ENCODE measurements at regions not wholly inside any gene's neighbourhood (a gene's known extent, or its start where the extent isn't known, plus 50 kb on each side); places are given as distances from the start of the nearest gene placed in this dataset.

DNA sequence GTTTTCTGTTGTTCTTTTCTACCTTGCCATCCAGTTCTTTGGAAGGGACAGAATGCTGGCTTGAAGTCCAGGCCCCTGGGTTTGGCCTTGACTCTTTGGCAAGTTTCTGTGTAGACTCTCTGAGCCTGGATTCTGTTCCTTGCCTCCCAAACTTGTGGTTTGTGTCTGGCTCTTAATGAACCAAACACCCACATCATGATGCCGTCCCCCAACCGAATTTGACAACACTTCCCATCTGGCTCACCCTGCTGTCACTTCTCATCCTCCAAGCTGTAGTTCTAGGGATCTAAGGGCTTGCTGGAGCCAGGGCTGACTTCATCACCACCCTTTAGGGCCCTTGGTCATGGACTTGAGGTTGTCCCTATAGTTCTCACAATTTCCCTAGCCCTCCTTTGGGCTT is 68.9 kb upstream of the CELF4 start:
- TF ChIP-seq, protein P1, sequence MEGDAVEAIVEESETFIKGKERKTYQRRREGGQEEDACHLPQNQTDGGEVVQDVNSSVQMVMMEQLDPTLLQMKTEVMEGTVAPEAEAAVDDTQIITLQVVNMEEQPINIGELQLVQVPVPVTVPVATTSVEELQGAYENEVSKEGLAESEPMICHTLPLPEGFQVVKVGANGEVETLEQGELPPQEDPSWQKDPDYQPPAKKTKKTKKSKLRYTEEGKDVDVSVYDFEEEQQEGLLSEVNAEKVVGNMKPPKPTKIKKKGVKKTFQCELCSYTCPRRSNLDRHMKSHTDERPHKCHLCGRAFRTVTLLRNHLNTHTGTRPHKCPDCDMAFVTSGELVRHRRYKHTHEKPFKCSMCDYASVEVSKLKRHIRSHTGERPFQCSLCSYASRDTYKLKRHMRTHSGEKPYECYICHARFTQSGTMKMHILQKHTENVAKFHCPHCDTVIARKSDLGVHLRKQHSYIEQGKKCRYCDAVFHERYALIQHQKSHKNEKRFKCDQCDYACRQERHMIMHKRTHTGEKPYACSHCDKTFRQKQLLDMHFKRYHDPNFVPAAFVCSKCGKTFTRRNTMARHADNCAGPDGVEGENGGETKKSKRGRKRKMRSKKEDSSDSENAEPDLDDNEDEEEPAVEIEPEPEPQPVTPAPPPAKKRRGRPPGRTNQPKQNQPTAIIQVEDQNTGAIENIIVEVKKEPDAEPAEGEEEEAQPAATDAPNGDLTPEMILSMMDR (conservative IDR thresholded peaks at IDR 0.05; ENCODE audit: low read depth, low read length) = no peak
- no peak overlapping the region for H3K4me3 ChIP-seq (ENCODE audit: low read depth, low read length)
- no peak for DNase-seq (ENCODE audit: low read depth)

GRCh38 chr18:37631422-37631821 is 65.8 kb upstream of the CELF4 start:
- H3K4me3 ChIP-seq (ENCODE audit: low read depth, low read length) = no peak overlapping the region
- TF ChIP-seq, protein P1 (conservative IDR thresholded peaks at IDR 0.05; ENCODE audit: low read depth, low read length) = no peak

GRCh38 chr18:37630334-37630733 is 64.7 kb upstream of the CELF4 start:
- no peak for DNase-seq (ENCODE audit: low read depth)
- H3K4me3 ChIP-seq (ENCODE audit: low read depth, low read length) = no peak overlapping the region
- TF ChIP-seq, protein P1 (conservative IDR thresholded peaks at IDR 0.05; ENCODE audit: low read depth, low read length) = no peak

More at GRCh38 chr18:37631422-37631821, 65.8 kb upstream of the CELF4 start:
- no peak for DNase-seq (ENCODE audit: low read depth)

GRCh38 chr18:37628470-37629220 is 63.0 kb upstream of the CELF4 start:
- no peak overlapping the region for H3K4me3 ChIP-seq (ENCODE audit: low read depth, low read length)

DNA sequence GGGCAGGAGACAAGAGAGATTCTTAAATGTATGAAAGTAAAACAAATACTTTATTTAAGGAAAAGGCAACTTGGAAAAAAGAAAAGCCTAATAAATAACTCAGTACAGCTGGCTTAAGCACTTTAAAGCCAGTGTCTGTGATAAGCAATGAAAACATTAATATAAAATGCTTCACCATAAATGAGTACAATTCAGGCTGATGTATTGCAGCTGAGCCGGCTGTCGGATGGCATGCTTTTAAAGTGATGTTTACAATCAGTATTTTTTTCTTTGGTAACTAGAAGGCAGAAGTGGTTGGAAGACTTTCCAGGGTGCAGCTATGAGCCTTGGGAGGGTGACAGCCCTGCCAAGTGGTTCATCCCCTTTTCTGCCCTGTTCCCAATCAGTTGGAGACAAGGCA is 58.7 kb upstream of the CELF4 start:
- no peak for DNase-seq (ENCODE audit: low read depth)
- TF ChIP-seq, protein P1 (conservative IDR thresholded peaks at IDR 0.05; ENCODE audit: low read depth, low read length) = no peak
- H3K4me3 ChIP-seq (ENCODE audit: low read depth, low read length) = no peak overlapping the region

More at GRCh38 chr18:37628470-37629220, 63.0 kb upstream of the CELF4 start:
- TF ChIP-seq, protein P1 (conservative IDR thresholded peaks at IDR 0.05; ENCODE audit: low read depth, low read length) = no peak
- DNase-seq (ENCODE audit: low read depth) = no peak

GRCh38 chr18:37619964-37620363 is 54.4 kb upstream of the CELF4 start:
- no peak for DNase-seq (ENCODE audit: low read depth)
- no peak overlapping the region for H3K4me3 ChIP-seq (ENCODE audit: low read depth, low read length)
- TF ChIP-seq, protein P1 (conservative IDR thresholded peaks at IDR 0.05; ENCODE audit: low read depth, low read length) = no peak

GRCh38 chr18:37617623-37618022 is 52.0 kb upstream of the CELF4 start:
- TF ChIP-seq, protein P1 (conservative IDR thresholded peaks at IDR 0.05; ENCODE audit: low read depth, low read length) = no peak
- no peak overlapping the region for H3K4me3 ChIP-seq (ENCODE audit: low read depth, low read length)
- no peak for DNase-seq (ENCODE audit: low read depth)
